MV-4-11 (cell line): ENCODE measurements at regions not wholly inside any gene's neighbourhood (a gene's known extent, or its start where the extent isn't known, plus 50 kb on each side); places are given as distances from the start of the nearest gene placed in this dataset.

Source experiments
- DNase-seq: peaks from one replicate; lab custom pipeline; 2025; lab: John Stamatoyannopoulos, UW

- DNase-seq = no peak
Measured at GRCh38 chr5:158022837-158023236, 163.9 kb upstream of the CLINT1 start.

GRCh38 chr5:158022393-158022792 lies 163.4 kb upstream of the CLINT1 start:
- DNase-seq = no peak

- no peak for DNase-seq
Measured at GRCh38 chr5:158020555-158021418, 161.8 kb upstream of the CLINT1 start.

GRCh38 chr5:158017469-158017868 lies 158.5 kb upstream of the CLINT1 start:
- DNase-seq = no peak

- DNase-seq = no peak
Measured at GRCh38 chr5:158014372-158014771, 155.4 kb upstream of the CLINT1 start.

- no peak for DNase-seq
Measured at GRCh38 chr5:158013939-158014338, 155.0 kb upstream of the CLINT1 start.

- DNase-seq = no peak
Measured at GRCh38 chr5:158013303-158013702, 154.4 kb upstream of the CLINT1 start.

GRCh38 chr5:158011422-158011821 lies 152.5 kb upstream of the CLINT1 start:
- DNase-seq = no peak

- no peak for DNase-seq
Measured at GRCh38 chr5:158010831-158011230, 151.9 kb upstream of the CLINT1 start.

GRCh38 chr5:158007336-158007735 lies 148.4 kb upstream of the CLINT1 start:
- DNase-seq = no peak

GRCh38 chr5:157999696-158000095 lies 140.8 kb upstream of the CLINT1 start:
- no peak for DNase-seq

GRCh38 chr5:157997991-157998504 lies 139.1 kb upstream of the CLINT1 start:
- DNase-seq = peak; percentile 73

- DNase-seq = peak; percentile 7
Measured at GRCh38 chr5:157994906-157995519, 136.1 kb upstream of the CLINT1 start.

- no peak for DNase-seq
Measured at GRCh38 chr5:157993986-157994691, 135.2 kb upstream of the CLINT1 start.

GRCh38 chr5:157993201-157993600 lies 134.3 kb upstream of the CLINT1 start:
- peak; percentile 66 for DNase-seq

- DNase-seq = no peak
Measured at GRCh38 chr5:157990583-157991181, 131.7 kb upstream of the CLINT1 start.

- no peak for DNase-seq
Measured at GRCh38 chr5:157989296-157989695, 130.4 kb upstream of the CLINT1 start.

GRCh38 chr5:157987259-157987658 lies 128.3 kb upstream of the CLINT1 start:
- no peak for DNase-seq

GRCh38 chr5:157986431-157986990 lies 127.6 kb upstream of the CLINT1 start:
- DNase-seq = no peak

GRCh38 chr5:157984611-157985010 lies 125.7 kb upstream of the CLINT1 start:
- no peak for DNase-seq

GRCh38 chr5:157983906-157984551 lies 125.1 kb upstream of the CLINT1 start:
- no peak for DNase-seq
